GM18873 (cell line): ENCODE measurements at regions not wholly inside any gene's neighbourhood (a gene's known extent, or its start where the extent isn't known, plus 50 kb on each side); places are given as distances from the start of the nearest gene placed in this dataset.

Source experiments
- ATAC-seq: cut with Tn5 transposase; IDR thresholded peaks from one replicate; pipeline ENCODE4 v1.9.1; 2021; ENCODE audit warnings: mild to moderate bottlenecking, moderate library complexity, moderate number of reproducible peaks; ENCODE audit not compliant: unreplicated experiment, low FRiP score

DNA sequence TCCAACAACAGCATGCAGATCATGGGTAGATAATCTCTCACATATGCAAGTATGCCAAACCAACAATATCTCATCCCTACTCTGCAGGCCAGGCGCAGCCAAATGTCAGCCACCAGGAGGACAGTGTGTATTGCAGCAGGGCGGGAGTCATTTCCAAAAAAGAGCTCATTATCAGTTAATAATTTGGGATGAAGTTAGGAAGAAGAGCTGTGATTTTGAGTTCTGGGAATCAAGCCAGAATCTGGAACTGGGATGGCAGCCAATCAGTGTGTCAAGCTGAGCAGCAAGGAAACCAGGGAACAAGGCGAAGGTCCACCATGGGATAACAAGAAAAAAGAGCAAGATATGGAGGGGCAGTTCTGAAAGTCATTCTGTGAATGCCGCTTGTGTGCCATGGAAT lies 88.2 kb upstream of the CAMK2D start:
- ATAC-seq = no peak

DNA sequence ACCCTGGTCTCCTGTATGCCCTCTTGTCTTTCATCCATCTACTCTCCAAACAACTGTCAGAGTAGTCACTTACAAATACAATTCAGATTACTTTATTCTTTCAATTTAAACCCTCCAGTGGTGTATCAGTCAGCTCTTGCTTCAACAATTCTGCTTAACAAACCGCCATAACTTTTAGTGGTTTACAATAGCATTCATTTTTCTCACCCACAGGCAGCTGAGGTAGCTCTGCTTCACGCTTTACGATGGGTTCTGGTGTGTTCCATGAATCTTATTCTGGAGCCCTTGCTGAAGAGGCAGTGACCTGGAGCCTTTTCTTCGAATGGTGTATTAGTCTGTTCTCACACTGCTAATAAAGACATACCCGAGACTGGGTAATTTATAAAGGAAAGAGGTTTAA lies 86.2 kb upstream of the CAMK2D start:
- no peak for ATAC-seq

DNA sequence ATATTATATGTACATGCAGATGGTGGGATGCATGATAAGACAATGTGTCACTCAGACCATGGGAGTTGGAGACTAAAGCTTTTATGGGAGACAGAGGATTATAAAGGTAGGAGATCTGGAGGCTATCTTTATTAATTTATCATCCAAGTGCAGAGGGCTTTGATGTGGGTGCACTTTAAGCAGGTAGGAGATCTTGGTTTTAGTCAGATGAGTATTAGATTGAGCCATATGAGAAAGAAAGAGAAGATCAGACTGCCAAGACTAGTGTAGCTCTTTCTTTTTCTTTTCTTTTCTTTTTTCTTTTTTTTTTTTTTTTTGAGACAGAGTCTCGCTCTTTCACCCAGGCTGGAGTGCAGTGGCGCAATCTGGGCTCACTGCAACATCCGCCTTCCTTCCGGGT lies 84.9 kb upstream of the CAMK2D start:
- ATAC-seq = no peak

DNA sequence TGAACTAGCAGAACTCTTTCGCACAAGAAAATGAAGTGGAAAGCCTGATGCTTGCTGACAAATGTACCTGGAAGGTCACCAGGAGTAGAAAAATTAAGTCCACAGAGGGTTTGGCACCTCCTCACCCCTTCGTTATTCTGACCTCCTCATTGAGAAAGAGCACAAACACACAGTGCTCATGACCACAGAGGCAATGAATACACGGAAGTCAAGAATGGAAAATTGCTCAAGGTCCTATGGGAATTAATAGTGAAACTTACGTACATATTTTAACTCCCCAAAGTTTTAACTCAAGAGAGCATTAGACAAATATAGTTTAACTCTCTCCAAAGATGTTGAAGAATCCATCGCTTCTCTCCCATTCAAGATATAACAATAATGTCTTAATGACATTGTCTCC lies 83.6 kb upstream of the CAMK2D start:
- ATAC-seq = no peak

DNA sequence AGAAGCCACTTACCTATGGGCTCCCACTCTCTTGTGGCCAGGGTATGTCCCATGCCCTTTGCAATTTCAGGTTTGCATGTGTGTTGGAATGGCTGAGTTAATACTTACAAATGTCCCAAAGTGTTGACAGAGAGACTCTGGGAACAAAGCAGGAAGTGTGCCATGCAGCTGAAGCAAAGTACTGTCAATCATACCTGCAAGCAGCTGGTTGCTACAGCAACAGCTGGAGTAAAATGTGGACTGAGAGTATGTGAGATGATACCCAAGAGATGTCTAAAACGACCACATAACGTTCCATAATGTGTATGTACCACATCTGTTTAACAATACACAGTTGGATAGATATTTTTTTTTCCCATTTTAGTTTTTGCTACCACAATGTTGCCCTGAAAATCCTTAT lies 82.8 kb upstream of the CAMK2D start:
- no peak for ATAC-seq

DNA sequence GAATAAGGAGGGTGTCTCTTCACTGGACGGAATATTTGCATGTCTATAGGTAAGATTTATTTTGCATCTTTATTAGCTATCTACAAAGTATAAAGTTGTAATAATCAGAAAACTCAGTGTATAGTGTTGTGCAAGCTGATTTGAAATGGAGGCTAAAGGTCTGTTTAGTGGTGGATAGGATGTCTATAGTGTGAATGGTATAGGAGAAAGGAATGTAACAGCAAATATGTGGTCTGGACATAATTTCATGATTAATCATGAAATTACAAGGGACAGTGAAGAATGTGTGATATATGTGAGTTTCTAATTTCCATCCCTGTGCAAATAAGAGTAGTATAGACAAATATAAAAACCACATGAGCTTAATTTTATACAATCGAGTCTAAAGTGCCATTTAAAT lies 79.3 kb upstream of the CAMK2D start:
- ATAC-seq = no peak

DNA sequence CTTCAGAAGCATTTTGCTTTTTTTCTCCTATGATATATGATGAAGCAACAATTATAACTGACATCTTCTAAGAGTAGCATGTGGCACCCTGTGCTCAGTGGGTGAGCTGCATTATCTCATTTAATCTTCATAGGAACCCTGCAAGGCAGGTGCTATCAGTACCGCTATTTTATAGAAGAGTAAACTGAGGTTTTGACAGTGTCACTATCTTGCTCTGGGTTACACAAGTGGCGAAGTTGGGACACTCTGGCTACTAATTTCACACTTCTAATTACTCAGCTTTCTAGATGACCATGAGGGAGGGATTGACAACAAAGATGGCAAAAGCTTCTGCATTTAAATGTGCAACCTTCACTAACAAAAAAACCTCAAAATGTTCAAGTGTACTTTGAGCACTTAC lies 76.9 kb upstream of the CAMK2D start:
- no peak for ATAC-seq

DNA sequence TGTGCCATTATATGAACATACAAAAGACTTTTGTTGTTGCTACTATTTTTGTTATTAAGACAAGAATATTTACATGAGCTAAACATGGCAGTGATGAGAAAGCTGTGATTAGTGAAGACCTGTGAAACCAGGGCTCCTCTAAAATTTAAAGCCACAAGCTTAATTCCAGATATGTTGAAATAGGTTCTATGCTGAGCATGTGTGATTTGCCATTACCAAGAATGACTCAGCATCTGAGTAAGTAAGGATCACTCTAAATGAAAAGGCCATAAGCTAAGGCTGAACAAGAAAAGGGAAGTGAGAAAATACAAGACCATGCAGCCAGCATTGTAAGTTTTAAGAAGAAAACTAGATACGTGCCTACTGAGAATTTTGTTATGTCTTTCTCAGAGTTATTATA lies 75.9 kb upstream of the CAMK2D start:
- ATAC-seq = peak; percentile 100

DNA sequence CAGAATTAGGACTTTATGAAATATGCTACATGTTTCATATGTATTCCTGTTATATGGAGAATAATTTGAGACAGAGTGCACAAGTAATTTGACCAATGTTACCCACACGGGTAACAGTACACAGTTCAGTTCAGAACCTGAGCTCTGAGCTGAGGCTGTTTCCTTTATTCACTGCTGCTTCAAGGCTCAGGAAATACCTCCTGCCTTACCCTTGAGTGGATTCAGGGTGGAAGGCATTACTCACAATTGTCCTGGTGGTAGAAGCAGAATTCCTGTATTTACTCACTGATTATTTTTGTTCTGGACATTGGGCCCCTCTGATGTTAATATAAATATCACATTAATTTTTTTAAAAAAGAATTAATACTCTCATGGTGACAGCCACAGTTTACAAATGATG lies 73.5 kb upstream of the CAMK2D start:
- ATAC-seq = no peak

DNA sequence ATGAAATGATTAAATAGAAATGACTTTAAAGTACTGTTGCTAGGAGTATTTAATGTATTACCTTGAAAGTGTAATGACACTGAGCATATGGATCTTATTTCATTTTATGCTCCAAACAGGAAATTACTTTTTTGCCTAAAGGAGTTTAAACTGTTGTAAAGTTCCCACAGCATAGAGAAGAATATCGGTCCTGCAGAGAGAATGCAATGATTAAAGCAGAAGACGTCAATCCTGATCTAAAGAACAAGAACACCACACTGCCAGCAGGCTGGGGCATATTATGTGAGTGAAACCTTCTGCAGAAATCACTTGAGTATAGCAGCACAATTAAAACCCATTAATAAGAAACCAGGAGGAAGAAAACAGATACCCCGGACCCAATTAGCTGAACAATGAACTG lies 72.8 kb upstream of the CAMK2D start:
- no peak for ATAC-seq

DNA sequence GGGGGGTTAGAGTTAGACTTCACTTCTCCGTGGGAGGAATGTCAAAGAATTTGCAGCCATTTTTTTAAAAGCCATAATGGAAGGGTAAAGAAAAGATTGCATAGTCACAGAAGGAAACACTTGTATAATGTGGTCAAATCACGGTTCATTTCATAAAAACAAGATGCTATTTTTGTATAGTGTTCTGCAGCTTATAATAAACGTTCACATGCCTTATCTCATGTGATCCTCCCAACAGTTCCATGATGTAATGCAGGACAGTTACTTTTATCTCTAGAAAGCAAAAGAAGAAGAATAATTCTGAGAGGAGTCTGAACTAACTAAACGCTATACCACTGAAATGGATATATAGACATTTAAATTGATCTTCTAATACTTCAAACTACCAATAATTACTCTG lies 71.3 kb upstream of the CAMK2D start:
- no peak for ATAC-seq

DNA sequence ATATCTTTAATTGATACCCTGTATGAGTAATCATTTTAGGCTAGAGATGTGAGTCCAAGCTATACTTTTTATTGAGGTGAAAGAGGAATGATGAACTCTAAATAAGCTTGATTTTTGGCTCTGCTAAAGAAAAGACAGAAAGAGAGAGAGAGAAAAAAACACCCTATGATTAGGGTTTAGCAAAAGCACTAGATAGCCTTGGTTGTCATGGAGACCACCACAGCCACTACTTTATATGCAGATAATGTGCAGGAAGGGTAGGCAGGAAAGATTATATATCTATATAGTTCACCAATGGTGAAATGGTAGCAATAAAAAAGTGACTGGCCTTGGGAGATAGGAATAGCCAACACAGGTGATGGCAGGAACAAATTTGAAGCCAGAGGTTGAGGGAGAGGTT lies 69.9 kb upstream of the CAMK2D start:
- ATAC-seq = no peak

DNA sequence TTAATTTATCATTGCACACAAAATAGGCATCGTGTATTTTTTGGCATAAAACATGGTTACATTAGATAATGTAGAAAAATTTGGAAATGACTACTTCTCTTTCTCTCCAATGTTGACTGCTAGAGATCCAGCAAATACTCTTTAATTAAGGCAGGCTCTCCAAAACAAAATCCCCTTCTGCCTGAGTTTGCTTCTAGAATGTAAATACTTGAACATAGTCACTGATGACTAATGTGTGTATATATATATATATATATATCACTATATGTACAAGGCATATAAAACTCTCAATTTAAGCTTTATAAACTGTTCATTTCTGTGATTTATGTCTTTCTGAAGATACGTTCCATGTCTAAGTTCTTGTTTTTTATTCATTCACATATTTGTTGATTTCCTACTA lies 67.2 kb upstream of the CAMK2D start:
- no peak for ATAC-seq

DNA sequence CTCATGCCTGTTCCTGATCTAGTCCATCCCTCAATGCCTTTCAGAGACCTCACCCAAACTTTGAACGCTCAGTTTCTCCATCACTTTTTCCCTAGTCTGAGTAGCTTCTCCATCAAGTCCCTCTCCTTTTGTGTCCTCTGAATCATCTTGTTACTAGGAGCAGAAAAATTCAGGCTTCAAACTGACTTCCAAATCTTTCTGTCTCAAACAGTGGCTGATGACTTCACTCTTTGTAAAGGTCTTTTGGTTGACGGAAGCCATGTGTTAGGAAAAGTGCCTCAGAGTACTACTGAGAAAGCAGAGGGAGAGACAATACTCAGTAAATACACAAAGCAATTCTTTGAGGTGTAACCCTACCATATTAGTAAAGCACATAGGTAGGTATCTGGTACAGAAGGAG lies 65.7 kb upstream of the CAMK2D start:
- ATAC-seq = no peak

DNA sequence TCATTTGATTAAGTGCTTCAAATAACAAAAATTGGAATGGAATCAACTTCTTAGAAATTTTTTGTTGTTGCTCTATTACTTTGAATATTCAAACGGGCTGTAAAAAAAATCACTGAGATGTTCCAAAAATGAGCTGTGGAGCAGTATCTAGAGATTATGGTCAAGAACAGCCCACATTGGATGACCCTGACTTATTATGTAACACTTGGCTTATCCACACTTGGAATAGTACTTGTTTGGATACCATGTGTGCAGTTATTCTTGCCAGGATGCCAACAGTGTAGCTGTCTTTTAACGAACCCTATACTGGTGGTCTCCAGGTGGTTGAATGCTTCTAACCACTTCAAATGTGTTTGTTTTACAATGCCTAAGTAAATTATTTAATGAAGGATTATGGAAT lies 64.9 kb upstream of the CAMK2D start:
- ATAC-seq = no peak

DNA sequence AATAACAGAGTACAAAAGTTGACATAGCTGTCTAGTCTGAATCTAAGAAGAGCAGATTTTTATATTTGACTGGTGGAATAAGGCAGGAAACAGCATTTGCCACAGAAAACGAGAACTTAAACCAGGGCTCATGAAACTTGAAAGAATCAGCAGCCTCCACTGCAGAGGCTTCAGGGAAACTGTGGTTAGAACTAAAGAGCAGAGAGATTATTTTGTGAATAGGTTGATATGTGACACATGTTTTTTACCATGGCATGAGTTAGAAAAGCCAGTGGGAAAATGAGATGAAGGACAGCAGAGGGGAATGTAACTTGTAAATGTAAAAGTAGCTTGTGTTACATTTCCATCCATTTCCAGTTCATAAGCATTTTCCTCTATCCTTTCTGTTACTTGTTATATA lies 63.7 kb upstream of the CAMK2D start:
- peak; percentile 56 for ATAC-seq

DNA sequence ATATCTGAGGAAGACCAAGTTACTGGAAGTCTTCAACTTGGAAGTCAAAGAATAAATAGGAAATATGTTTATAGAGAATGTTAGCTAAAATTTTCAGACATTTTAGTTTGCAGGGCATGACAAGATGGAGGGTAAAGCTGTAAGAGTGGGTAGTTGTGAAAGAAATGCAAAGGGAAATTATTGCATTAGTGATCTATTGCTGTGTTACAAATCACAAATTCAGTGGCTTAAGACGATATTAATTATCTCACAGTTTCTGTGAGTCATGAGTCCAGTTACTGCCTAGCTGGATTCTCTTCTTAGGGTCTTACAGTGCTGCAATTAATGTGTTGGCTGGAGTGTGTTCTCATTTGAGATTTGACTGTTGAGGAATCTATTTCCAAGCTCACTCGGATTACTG lies 62.9 kb upstream of the CAMK2D start:
- ATAC-seq = no peak

DNA sequence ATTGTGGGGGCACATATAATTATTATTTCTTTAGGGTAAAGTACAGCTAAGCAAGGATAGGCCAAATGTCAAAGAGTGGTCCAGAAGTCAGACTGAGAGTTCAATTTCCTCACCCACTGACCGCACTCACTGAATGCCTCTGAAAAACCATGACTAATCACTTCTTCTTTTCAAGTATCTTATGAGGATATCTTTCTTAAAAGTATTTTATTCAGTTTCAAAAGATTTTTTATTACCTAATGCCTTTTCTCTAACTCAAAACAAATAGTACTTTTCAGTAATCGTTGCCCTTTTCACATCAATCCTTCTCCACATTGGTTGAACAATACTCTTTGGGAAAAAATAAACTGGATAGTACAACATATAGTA lies 61.7 kb upstream of the CAMK2D start:
- peak; percentile 54 for ATAC-seq

DNA sequence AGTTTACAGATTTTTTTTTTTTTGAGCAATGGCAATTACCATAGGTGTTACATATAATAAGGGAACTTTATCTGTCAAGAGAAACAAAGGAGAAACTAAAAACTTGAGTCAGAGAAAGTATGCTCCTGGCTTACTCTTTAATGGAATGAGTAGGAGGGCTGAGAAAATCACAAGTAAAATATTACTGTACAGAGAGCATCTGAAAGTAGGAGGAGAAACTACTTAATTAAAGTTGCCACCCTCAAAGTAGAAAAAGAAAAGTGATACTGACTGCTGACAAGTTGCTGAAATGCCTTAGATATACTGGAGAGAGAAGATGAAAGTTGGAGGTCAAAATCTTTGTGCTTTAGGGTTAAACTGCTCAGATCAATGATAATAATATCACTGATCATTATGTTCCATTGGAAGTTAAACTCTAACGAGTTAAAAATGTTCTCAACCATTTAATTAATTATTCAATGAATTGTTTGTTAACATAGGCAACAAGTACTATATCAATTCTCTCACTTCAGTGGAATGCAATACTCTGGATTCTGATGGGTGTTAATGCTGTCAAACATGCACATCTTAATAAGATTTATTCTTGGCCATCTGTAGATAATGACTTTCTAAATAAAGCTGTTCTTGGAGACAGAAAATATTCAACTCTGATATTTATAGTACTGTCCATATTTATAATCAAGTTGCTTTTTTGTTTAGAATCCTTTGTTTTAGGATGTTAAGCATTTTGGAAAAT lies 61.2 kb upstream of the CAMK2D start:
- peak; percentile 81 for ATAC-seq

DNA sequence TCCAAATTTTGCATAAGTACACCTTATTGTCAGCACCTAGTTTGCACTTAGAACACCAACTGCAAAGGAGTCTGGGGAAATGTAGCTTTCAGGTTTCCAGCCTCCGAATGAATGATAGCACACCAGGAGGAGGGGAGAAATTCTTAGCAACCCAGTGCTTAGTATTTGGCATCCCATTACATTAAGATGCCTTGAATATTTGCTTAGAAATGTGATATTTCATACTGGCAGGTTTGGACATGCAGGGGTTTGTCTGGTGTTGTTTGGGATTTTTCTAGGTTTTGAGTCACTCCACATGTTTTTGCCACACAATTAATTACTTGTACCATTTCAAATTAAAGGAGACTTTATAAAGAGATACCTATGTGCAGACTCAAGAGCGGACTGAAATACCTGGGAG lies 60.3 kb upstream of the CAMK2D start:
- no peak for ATAC-seq

DNA sequence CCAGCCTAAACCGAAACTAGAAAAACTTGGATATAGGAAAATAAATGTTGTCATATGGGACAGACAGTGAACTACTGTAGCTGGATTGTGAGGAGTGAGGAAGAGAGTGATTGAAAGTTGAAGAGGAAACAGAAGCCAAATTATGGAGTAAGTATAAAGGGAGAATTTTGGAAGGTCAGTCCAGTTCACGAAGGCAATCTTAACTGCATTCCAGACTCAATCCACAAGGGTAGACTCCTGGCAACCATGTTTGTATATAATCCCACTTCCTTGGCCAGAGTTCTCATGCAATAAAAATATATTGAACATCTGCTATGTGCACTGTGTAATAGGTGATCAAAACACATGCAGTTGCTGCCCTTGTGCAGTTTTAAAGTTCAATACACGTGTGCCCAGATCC lies 58.6 kb upstream of the CAMK2D start:
- ATAC-seq = no peak

DNA sequence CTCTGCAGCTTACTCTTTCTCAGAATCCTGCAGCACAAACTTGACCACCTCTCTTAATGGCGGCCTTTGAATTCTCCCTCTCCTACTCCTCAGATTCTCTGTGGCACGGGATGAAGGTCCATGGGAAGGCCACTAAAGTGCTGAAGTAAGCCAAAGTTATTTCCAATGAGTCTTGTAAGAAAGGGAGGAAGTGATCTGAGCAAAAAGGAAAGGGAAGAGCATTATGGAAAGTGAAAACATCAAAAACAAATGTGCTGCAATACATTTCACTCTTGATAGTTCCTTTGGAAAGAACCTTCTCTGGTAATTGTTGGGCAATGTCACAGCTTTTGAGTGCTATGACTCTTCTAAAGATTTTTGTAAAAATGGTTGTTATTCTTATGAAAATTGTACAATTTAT lies 54.3 kb upstream of the CAMK2D start:
- no peak for ATAC-seq

DNA sequence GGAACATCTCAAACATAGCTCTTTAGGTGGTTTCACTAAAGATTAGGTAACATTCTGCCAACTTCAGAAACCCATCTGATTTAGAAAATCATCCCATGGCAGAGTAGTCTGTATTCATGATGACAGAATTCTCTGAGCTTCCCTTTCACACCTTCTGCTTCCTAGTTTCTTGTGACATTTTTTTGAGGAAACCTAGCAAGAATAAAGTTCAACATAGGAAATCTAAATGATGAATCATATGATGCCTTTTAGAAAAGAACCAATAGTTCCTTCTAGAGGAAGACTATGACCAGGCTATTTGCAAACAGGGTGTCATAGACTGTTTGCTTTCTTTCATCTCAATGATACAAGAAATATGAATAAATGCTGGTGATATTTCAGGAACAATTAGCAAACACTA lies 49.8 kb upstream of the CAMK2D start:
- ATAC-seq = no peak
